ENCODE measurements at regions not wholly inside any gene's neighbourhood (a gene's known extent, or its start where the extent isn't known, plus 50 kb on each side); places are given as distances from the start of the nearest gene placed in this dataset.

DNA sequence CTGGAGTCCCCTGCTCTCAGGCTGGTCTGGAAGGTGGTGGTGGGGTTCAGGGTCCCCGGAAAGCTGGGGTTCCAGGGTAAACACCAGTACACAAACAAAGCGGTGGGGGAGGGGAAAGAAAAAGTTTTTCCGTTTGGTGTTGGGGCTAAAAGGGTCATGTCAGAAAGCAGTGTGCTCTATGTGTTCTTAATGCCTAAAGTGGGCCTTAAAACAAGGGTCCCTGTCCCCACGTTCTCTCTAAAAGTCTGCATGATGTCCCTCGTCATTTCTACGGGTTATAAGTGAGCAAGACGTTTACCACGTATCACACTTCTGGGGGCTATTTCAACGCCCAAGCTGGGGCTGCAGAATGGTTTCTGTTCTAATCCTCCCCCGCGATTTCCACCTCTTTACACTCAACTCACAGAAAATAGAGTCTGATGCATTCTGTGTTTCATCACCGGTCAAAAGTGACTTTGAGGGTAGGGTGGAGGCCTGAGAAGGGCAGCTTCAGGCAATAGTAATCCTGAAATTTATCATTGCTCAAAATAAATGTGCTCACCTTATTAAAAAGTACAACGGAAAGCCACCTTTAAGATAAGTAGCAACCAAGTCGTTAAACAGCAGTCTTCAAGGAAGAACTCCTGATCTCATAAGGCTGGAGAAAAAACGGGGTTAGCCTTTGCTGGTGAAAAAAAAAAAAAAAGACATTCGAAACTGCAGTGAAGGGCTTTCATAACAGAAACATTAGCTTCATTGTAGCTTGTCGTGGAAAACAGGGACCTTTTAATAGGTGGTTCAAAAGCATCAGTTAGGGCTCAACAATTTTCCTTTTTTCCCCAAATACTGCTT, 63.9 kb upstream of the PTGR2 start:
- Mint-ChIP-seq H3K27ac (peak overlapping the region; percentile 99), H3K4me3 (peak overlapping the region; percentile 87), H3K27me3 (no peaks in the 10 kb centered on the region), H3K36me3 (ENCODE audit: low read depth) (peaks cover 12% of the 10 kb centered on the region), H3K4me1 (peaks cover 57% of the 10 kb centered on the region), H3K9me3 (no peaks in the 10 kb centered on the region)
- DNase-seq = peak; percentile 46
- ChIA-PET POLR2A (interaction anchor here (0.6 kb wide), 2 partner anchors 27 to 231 kb away, joined by 4 read pairs; a partner anchor contains a TSS), CTCF (interaction anchor here (0.6 to 1.8 kb wide), 5 partner anchors 9 to 551 kb away, joined by 3 to 7 read pairs (median 4); no protein-coding TSS in a partner anchor)

DNA sequence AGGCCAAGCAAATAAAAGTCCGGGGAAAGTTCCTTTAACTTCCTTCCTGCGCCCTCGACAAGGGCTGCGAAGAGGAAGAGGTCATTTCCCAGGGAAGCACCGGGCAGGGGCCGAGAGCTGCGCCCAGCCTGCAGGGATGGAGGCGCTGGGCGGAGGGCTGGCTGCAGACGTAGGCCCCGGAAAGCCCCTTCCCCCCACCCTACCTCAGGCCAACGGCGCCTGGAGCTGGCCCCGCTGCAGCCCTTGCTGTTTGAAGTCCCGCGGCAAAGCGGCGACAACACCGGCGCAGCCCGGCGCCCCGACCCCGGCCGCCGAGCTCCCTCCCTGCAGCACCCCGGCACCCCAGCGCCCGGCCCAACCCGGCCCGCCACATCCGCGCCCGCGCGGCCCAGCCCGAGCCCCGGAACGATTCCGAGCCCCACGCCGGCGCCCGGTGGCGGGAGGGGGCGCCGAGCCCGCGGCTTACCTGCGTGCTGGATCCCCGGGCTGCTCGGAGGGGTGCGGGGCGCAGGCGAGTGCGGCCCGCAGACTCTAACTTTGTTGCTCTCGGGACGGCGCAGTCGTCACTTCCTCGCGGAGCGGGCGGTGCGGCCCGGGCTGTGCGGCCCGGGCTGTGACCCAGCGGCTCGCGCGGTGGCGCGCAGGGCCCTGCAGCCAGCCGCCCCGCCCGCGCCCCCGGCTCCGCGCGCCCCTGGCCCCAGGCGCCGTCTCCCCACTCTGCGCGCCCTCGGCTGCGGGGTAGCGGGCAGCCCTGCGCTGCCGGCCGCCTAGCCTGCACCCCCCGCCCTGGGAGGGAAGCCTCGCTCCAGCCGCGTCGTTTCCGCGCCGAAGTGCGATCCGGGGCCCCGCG, 64.8 kb upstream of the PTGR2 start:
- Mint-ChIP-seq H3K27me3 (no peaks in the 10 kb centered on the region), H3K9me3 (no peaks in the 10 kb centered on the region), H3K4me3 (peak overlapping the region; percentile 87), H3K27ac (peak overlapping the region; percentile 99), H3K4me1 (peaks cover 61% of the 10 kb centered on the region), H3K36me3 (ENCODE audit: low read depth) (peaks cover 16% of the 10 kb centered on the region)
- ChIA-PET POLR2A (interaction anchor here (0.8 to 2.0 kb wide), 3 partner anchors 24 to 99 kb away, joined by 3 to 6 read pairs (median 5); partner anchors contain the start of gene ZNF410), CTCF (interaction anchor here (0.5 to 2.9 kb wide), 17 partner anchors 10 to 283 kb away, joined by 3 to 17 read pairs (median 4); a partner anchor contains a TSS)
- peak; percentile 69 for DNase-seq

DNA sequence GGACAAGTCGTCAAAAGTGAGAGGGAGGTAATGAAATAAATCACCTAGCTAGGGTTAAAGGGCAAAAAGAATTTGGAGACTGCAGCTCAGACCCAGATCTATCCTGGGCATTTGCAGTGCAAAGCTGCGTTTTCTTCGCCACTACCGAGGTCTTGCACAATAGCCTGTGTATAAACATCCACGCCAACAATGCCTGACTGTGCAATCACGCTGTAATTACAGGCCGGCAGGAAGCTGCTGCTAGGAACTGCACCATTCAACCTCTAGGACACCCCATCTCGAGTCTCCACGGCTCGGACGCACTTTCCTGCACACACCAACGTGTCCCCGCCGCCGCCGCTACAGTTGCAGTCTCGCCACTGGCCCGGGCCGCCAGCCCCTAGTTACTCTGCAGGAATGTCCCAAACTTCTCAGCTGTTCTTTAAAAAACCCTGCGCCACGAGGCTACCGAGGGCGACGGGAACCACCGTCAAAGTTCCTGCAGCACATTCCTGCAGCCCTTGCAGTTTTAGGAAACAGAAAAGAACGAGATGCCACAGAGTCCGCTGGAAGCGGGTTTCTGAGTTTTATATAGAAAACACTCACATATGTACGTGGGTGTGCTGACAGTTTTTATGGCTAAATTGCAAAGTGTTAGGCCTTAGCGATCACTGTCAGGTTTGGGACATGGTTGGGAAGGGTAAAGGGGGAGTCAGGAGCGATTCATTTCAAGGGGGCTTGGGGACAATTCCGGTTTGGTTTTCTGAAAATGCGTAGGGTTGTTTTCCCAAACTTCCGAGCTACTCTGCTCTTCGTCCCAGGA, 65.6 kb upstream of the PTGR2 start:
- Mint-ChIP-seq H3K9me3 (no peaks in the 10 kb centered on the region), H3K4me3 (peak overlapping the region; percentile 87), H3K27ac (peak overlapping the region; percentile 95), H3K36me3 (ENCODE audit: low read depth) (peaks cover 18% of the 10 kb centered on the region), H3K27me3 (no peaks in the 10 kb centered on the region), H3K4me1 (peaks cover 61% of the 10 kb centered on the region)
- ChIA-PET POLR2A (interaction anchor here (0.8 to 2.1 kb wide), 5 partner anchors 14 to 100 kb away, joined by 3 to 11 read pairs (median 5); partner anchors contain the start of gene ZNF410), CTCF (interaction anchor here (0.5 to 2.9 kb wide), 17 partner anchors 11 to 282 kb away, joined by 3 to 17 read pairs (median 4); a partner anchor contains a TSS)
- peak; percentile 76 for DNase-seq

DNA sequence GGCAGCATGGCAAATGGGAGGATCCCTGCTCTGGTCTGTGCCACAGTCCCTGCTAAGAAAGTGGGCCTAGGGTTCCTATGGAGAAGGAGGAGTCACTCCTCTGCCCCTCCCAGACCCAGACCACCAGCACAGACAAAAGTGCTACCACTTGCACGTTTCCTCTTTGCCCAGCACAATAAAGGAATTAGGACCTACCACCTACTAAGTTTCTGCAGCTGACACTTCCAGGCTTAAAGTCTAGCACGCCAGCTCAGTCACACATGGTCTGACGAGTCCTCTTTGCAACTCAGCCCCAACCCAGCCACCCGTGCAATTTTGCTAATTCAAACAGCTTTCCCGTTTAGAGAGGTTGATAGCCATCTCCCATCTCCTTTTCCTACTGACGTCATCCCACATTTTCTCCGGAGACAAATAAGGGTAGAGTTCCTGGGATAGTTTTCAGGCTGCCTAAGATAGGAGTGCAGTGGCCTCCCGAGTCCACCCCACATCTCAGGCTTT, 66.2 kb upstream of the PTGR2 start:
- CTCF ChIA-PET = interaction anchor here (1.0 to 2.9 kb wide), 12 partner anchors 10 to 58 kb away, joined by 3 to 17 read pairs (median 6); a partner anchor contains a TSS
- peak overlapping the region; percentile 87 for H3K4me3 Mint-ChIP-seq
- no peaks in the 10 kb centered on the region for H3K27me3 Mint-ChIP-seq
- peak overlapping the region; percentile 95 for H3K27ac Mint-ChIP-seq
- peaks cover 66% of the 10 kb centered on the region for H3K4me1 Mint-ChIP-seq
- H3K36me3 Mint-ChIP-seq (ENCODE audit: low read depth) = peaks cover 18% of the 10 kb centered on the region
- POLR2A ChIA-PET = interaction anchor here (1.0 to 2.1 kb wide), 4 partner anchors 14 to 31 kb away, joined by 3 to 11 read pairs (median 6); a partner anchor contains a TSS
- DNase-seq = no peak
- H3K9me3 Mint-ChIP-seq = no peaks in the 10 kb centered on the region

DNA sequence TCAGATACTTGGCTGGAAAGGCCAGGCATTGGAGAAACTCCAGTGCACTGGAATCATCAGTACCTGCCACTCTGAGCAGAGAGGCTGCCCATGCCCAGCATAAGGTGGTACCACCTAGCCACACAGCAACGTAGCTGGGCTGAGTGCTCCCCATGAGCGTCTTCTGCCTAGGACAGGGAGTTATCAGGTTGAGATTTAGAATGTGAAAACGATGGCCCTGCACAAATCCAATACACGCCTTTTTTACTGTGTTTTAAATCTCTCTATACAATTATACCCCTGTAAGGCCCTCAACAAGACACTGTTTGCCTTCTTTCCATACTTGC, 66.7 kb upstream of the PTGR2 start:
- H3K27me3 Mint-ChIP-seq = no peaks in the 10 kb centered on the region
- peaks cover 18% of the 10 kb centered on the region for H3K36me3 Mint-ChIP-seq (ENCODE audit: low read depth)
- no peaks in the 10 kb centered on the region for H3K9me3 Mint-ChIP-seq
- peaks cover 68% of the 10 kb centered on the region for H3K4me1 Mint-ChIP-seq
- H3K4me3 Mint-ChIP-seq = peak overlapping the region; percentile 87
- H3K27ac Mint-ChIP-seq = peak overlapping the region; percentile 95
- ChIA-PET POLR2A (interaction anchor here (2.1 kb wide), 1 partner anchor 26 kb away, joined by 11 read pairs; a partner anchor contains a TSS), CTCF (interaction anchor here (0.9 to 2.9 kb wide), 11 partner anchors 9 to 64 kb away, joined by 3 to 17 read pairs (median 7); no protein-coding TSS in a partner anchor)
- DNase-seq = no peak

DNA sequence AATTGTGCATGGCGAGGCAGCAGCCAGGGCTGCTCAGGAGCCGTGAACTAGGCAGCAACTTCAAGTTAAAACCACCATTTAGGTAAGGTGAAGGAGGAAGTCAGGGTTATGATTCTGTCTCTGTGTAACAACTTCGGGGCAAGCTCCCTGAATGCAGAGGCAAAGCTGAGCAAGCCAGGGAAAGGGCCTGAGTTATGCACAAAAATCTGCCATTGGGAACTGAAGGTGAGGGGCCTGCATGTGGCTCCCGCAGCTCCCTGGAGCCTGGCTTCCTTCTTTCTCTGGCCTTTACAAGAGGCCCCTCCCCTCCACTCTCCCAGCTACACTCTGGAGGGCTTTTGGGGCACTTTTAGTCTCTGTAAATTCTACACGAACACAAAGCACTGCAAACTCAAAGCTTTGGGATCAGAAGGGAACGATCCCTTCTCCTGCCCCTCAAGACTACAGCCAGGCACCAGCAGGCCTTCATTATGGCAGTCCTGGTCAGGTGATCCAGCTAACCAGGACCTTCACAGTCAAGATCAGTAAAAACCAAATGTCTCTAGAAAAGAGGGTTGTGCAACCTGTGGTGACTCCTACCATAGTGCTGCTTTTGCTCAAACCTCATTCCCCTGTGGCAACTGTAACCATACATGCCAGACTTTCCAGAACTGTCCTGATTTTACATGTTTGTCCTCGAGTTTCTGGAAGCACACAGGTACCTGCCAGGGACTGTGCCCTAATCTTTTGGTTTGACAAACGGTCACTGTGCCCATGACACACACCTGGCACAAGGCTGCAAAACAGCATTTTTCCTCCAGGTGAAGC, 67.2 kb upstream of the PTGR2 start:
- peak overlapping the region; percentile 87 for H3K4me3 Mint-ChIP-seq
- H3K27me3 Mint-ChIP-seq = no peaks in the 10 kb centered on the region
- H3K9me3 Mint-ChIP-seq = no peaks in the 10 kb centered on the region
- ChIA-PET CTCF (interaction anchor here (0.9 to 2.9 kb wide), 9 partner anchors 14 to 63 kb away, joined by 3 to 17 read pairs (median 5); no protein-coding TSS in a partner anchor), POLR2A (interaction anchor here (2.1 kb wide), 1 partner anchor 25 kb away, joined by 11 read pairs; a partner anchor contains a TSS)
- H3K36me3 Mint-ChIP-seq (ENCODE audit: low read depth) = peaks cover 18% of the 10 kb centered on the region
- H3K4me1 Mint-ChIP-seq = peaks cover 67% of the 10 kb centered on the region
- DNase-seq = no peak
- peak overlapping the region; percentile 95 for H3K27ac Mint-ChIP-seq

DNA sequence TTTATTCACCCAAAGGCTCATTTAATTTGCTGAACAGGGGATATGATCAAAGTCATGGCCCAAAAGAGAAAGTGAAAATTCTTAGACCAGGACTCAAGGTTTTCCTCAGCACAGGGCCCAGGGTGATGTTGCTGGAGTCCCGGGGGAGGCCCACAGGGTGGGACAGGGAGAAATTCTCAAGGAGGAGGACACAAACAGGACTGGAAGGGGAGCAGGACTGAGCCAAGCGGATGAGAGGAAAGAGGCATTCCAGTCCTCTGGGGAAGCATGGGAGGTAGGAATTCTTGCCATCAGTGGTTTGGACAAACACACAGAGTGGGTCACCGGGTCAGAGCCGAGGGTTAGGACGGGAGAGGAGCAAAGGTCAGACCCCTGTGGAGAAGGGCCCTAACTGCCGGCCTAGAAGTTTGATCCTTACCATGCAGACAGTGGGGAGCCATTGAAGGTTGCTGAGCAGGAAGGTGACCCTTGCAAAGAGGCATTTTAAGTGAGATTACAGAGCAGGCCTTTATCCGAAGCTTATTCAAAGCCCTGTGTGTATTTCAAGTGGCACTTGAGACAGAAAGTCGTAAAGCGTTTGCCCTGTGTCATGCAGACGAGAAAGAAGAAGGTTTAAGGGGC, 68.4 kb upstream of the PTGR2 start:
- no peak for DNase-seq
- H3K27ac Mint-ChIP-seq = peak overlapping the region; percentile 95
- H3K27me3 Mint-ChIP-seq = no peaks in the 10 kb centered on the region
- no peaks in the 10 kb centered on the region for H3K9me3 Mint-ChIP-seq
- H3K4me1 Mint-ChIP-seq = peaks cover 62% of the 10 kb centered on the region
- peak overlapping the region; percentile 39 for H3K4me3 Mint-ChIP-seq
- POLR2A ChIA-PET = no interaction called here
- peaks cover 20% of the 10 kb centered on the region for H3K36me3 Mint-ChIP-seq (ENCODE audit: low read depth)
- CTCF ChIA-PET = interaction anchor here (1.3 kb wide), 1 partner anchor 13 kb away, joined by 5 read pairs; no protein-coding TSS in a partner anchor

DNA sequence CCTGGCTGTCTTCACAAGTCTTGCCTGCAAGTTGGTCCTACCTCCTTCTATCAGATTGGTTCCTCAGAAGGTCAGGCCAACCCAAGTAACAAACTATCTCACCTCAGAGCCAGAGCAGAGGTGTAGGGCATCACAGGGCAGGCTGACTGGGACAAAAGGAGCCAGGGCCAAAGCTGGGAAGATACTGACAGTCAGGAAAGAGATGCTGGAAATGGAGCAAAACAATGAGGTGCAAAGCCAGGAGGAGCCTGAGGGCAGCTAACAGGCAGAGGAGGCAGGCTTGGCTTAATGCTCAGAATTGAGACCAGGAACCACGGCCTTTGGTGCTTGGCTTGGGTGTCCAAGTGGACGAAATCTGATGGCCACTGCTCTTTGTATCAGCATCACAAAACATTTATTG, 68.4 kb upstream of the PNMA1 start:
- POLR2A ChIA-PET = no interaction called here
- DNase-seq = no peak
- H3K36me3 Mint-ChIP-seq (ENCODE audit: low read depth) = peaks cover 22% of the 10 kb centered on the region
- no peaks in the 10 kb centered on the region for H3K27me3 Mint-ChIP-seq
- H3K9me3 Mint-ChIP-seq = no peaks in the 10 kb centered on the region
- no peak overlapping the region for H3K27ac Mint-ChIP-seq
- no peak overlapping the region for H3K4me3 Mint-ChIP-seq
- H3K4me1 Mint-ChIP-seq = peaks cover 61% of the 10 kb centered on the region
- CTCF ChIA-PET = no interaction called here

DNA sequence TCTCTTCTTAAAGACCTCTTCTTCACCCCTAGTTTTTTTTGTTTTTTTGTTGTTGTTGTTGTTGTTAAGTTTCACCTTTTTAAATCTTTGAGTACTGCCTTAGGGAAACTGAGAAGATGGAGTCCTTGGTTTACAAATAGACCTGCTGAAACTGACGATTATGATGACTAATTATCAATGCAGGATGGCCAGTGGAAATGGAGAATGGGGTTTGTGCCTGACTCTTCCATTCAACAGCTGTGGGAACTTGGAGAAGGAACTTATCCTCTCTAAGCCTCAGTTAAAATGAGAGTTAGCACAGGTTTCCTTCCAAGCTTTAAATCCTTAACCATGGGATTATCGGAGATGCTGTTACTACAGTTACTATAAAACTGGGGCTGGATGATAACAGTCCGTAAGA, 66.7 kb upstream of the PNMA1 start:
- peaks cover 67% of the 10 kb centered on the region for H3K4me1 Mint-ChIP-seq
- H3K27ac Mint-ChIP-seq = no peak overlapping the region
- no peaks in the 10 kb centered on the region for H3K9me3 Mint-ChIP-seq
- DNase-seq = no peak
- POLR2A ChIA-PET = no interaction called here
- CTCF ChIA-PET = interaction anchor here (0.8 to 1.9 kb wide), 4 partner anchors 8 to 22 kb away, joined by 3 to 5 read pairs (median 3); no protein-coding TSS in a partner anchor
- H3K36me3 Mint-ChIP-seq (ENCODE audit: low read depth) = peaks cover 18% of the 10 kb centered on the region
- no peaks in the 10 kb centered on the region for H3K27me3 Mint-ChIP-seq
- H3K4me3 Mint-ChIP-seq = no peak overlapping the region

DNA sequence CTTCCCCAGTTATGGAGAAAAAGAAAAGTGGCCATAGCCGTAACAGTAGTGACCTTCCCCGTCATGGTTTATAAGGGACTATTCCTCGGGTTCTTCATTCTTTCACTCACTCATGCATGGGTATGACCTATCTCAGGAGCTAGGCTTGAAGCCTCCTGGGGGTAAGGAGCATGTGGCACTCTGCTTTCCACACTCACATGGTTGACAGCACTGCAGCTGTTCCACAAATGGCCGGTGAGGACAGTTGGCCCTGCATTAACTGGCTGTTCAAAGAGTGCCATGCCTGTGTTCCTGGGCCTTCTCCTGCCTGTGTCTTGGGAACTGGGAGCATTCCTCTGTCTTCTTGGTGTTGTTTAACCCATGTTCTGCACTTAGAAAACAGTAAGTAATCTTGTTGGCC, 66.2 kb upstream of the PNMA1 start:
- no peak overlapping the region for H3K4me3 Mint-ChIP-seq
- H3K27me3 Mint-ChIP-seq = no peaks in the 10 kb centered on the region
- H3K27ac Mint-ChIP-seq = no peak overlapping the region
- H3K9me3 Mint-ChIP-seq = no peaks in the 10 kb centered on the region
- H3K36me3 Mint-ChIP-seq (ENCODE audit: low read depth) = peaks cover 18% of the 10 kb centered on the region
- H3K4me1 Mint-ChIP-seq = peaks cover 67% of the 10 kb centered on the region
- no peak for DNase-seq
- CTCF ChIA-PET = interaction anchor here (0.8 to 1.9 kb wide), 2 partner anchors 9 to 12 kb away, joined by 3 to 5 read pairs; no protein-coding TSS in a partner anchor
- POLR2A ChIA-PET = no interaction called here

DNA sequence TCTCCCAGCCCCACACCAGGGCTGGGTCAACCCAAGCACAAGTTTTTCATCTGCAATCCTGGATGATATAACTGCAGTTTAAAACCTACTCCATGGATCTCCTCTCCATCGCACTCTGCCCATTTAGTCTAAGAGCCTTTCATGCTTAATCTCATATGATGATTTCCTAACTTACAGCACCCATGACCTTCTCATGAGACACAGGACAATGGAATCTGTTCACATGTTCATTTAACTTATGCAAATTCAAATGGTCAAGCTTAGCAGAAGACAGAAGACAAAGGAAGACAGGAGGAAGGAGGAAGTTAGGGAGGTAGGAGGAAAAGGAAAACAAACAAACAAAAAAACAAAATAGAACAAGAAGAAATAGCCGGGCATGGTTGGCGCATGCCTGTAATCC, 64.6 kb upstream of the PNMA1 start:
- no peak for DNase-seq
- Mint-ChIP-seq H3K4me1 (peaks cover 66% of the 10 kb centered on the region), H3K36me3 (ENCODE audit: low read depth) (peaks cover 16% of the 10 kb centered on the region), H3K27ac (no peak overlapping the region), H3K4me3 (no peak overlapping the region), H3K9me3 (no peaks in the 10 kb centered on the region), H3K27me3 (no peaks in the 10 kb centered on the region)
- ChIA-PET CTCF (interaction anchor here (1.3 kb wide), 1 partner anchor 51 kb away, joined by 3 read pairs; no protein-coding TSS in a partner anchor), POLR2A (no interaction called here)
